ENCODE measurements at regions not wholly inside any gene's neighbourhood (a gene's known extent, or its start where the extent isn't known, plus 50 kb on each side); places are given as distances from the start of the nearest gene placed in this dataset.

DNA sequence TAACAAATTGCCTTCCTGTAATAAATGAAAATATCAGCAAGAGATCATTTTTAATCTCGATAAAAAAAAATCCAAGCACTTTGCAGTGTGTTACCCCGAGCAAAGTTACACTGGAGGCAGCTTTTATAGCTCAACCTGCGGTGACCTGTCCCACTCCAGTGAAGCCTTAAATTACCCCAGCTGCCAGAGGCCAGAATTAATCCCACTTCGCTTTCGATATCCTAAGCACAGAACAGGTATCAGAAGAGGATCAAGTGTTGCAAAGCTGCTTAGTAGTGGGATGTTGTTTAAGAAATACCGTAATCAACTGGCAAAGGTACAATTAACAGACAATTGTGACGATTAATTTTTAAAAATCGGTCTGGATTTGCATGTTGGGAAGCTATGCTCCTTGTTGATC is 314.0 kb downstream of the AGTPBP1 start:
- no peak for DNase-seq

DNA sequence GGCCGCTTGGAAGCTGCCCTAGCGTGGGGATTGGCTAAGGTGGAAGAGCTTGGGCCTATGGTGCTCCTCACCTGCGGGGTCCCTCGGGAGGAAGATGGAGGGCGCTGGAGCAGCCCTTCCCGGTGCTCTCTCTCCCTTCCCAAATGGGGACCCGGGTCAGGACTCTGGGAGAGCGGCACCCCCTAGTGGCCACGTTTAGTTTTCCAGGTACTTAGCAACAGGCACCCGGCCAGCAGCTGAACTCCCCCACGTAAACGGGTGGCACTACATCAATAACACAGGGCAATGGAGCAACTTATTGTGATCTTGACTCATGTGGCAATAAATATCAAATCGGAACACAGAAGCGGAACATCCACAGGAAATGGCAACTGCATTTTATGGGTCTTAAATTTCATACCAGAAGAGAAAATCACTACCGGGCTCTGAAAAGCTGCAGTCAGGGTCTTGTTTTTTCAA is 316.6 kb downstream of the AGTPBP1 start:
- no peak for DNase-seq

DNA sequence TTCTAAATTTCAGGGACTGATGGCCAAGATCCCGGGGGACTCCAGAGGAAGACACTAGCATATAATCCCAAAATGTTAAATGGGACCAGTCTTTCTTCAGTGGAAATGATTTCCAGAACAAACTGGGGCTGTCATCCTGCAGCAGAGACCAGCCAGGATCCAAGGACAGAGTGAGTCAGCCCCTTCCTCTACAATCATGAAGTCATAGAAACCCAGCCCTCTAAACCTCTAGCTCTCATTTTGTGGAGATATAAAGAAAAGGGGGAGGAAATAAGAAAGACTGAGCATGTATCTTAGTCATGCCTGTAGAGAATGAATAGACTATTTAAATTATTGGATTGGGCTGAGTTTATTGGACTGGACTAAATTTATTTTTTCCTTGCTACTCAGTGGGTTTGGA is 318.3 kb downstream of the AGTPBP1 start:
- no peak for DNase-seq

DNA sequence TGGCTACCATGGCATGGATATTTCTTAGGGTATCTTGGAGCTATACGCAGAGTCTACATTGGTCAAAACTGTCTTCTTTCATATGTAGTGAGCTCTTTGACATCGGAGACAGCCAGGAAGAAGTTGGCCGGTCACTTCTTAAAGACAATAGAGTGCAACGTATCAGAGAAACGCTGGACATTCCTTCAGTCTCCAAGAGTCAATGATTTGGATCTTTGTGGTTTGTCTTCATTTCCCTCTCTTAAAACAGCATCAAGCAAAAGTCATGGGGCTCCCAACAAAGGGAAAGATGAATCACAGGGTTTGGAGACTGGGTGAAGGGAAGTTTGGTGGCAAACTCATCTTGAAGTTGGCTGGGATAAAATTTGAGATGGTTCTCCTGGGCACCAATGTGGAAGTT is 320.1 kb downstream of the AGTPBP1 start:
- no peak for DNase-seq

DNA sequence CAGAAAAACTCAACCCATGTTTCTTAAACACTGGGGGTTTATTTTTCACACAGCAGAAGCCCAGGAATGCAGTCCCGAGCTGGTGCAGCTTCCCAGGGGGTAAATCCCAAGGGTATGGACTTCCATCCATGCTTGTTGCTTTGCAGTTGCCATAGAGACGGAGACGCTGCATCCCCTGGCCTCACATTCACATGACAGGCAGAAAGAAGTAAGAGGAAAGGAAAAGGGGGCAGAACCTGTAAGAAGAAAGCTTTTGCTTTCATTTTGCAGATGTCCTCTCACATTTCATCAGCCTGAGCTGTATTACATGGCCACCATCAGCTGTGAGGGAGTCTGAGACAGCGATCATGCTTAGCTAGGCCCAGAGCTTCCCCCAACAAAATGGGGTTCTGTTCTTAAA is 321.0 kb downstream of the AGTPBP1 start:
- DNase-seq = no peak

DNA sequence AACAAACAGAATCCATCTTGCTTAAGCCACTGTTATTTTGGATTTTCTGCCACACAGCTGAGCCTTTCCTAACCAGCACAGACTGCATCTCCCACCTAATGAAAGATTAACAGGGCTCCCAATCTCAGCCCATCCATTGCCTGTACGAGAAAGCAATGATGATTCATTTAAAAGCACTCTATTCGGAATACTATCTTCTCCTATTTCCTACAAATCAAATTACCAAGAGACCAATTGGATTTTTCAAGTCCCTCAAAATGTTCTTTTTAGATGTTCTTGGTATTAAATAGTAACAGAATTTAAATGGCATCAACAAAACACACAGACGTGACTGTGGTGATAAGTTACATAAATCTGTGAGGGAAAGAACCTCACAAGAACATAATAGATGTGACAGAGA is 324.1 kb downstream of the AGTPBP1 start:
- no peak for DNase-seq

DNA sequence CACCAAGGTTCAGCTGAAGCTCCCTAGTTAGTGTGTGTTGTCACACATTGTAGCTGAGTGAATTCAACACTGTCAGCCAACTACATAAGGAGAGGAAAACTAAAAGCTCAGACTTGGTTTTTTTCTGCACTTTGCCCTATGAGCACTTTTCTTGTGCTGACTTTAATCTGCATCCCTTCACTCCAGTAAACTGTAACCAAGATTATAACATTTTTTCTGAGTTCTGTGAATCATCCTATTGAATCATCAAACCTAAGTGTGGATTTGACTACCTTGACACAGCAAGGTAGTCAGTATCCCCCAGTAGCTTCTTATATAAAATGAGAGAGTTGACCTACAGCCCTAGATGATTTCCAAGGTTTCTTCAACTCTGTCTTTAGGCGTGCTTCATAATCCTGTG is 325.0 kb downstream of the AGTPBP1 start:
- DNase-seq = no peak

DNA sequence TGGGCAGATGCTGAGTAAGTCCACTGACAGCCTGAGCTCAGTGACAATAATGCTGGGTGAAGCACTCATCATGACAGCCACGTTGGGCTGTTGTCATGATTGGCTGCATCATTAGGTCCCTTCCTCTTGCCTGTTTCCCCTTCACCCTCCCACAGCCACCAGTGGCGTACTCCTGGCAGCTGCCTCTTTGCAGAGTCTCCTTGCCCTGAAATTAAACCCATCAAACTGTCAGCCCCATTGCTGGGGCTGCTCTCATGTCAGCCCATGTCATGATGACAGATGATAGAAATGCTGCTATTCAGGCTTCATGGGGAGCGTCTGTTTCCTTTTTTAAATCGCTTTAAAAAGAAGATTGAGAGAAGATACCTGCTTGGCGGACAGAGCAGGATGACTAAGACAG is 327.4 kb downstream of the AGTPBP1 start:
- no peak for DNase-seq

DNA sequence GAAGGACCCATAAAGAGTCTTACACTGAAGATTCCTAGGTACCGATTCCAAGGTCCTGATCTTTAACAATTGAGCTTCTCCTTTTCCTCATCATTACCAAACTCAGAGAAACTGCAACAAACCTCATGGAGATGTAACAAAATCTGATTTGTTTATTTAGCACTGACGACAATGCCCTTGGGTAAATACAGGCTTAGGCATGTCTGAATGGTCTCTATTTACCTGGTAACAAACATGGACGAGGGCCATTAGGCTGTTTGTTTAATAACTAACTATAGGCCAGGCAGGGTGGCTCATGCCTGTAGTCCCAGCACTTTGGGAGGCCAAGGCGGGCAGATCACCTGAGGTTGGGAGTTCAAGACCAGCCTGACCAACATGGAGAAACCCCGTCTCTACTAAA is 333.3 kb downstream of the AGTPBP1 start:
- DNase-seq = no peak

DNA sequence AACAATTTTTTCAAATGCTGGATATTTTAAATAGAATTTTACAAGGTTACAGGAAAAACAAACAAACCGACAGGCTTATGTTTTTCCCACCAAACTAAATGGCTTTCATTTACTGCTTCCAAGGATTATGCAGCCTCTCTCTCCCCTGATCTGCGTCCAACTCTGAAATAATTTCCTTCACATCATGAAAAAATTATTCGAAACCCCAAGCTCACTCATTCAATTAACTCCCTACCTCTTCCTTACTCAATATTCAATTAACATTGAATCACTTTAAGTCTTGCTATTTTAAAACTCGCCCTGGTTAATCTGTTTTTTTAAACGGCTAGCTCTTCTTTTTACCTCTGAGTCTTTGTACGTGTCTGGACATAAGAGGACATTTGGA is 336.2 kb downstream of the AGTPBP1 start:
- no peak for DNase-seq

DNA sequence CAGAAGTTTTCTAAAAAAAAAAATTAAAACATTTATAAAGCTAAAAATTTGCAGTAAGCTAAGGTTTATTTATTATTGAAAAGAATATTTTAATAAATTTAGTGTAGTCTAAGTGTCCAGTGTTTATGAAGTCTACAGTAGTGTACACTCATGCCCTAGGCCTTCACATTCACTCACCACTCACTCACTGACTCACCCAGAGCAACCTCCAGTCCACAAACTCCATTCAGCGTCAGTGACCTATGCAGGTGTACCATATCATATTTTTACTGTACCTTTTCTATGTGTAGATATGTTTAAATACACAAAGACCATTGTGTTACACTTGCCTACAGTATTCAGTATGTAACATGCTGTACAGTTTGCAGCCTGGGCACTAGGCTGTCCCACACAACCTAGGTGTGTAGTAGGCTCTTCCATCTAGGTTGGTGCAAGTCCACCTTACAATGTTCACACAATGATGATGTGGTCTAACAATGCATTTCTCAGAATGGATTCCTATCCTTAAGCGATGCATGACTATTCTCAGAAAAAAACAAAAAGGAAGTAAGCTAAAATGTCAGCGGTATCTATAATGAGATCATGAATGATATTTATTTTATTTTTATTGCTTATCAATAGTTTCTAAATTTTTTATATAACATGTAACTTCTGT is 336.7 kb downstream of the AGTPBP1 start:
- no peak for DNase-seq

DNA sequence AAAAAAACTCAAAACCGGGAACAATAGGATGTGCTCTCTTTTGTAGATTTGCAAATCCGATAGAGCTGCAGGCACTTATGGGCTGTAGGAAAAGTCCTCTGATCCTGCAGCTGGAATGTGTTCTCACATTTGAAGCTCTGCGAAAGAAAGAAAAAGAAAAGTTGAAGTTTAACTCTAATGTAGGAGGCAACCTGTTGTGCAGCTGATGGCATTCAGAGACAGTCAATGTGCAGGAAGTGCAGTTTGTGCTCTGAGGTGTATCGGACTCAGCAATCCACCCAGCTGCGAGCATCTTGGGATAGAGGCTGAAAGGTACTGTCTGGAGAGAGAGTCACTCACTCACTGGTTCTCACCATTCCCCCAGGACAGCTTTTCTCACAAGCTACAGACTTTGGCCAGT is 339.2 kb downstream of the AGTPBP1 start:
- no peak for DNase-seq

DNA sequence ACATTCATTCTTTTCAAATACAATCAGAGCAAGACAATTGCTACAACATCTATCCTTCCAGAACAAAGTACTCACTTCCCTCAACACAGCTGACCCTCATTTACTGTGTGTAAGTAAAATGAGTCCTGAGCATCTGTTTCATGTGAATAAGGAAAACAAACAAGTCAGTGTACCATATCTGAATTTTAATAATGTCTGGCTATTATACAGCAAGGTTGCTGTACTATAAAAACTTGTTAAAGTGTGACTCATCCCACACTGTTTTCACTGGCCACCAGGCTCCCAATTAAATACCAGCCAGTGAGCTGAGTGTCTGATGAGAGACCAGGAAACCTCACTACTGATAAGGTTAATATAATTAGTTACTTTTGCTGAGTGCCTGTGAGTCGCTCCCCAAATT is 339.8 kb downstream of the AGTPBP1 start:
- no peak for DNase-seq

DNA sequence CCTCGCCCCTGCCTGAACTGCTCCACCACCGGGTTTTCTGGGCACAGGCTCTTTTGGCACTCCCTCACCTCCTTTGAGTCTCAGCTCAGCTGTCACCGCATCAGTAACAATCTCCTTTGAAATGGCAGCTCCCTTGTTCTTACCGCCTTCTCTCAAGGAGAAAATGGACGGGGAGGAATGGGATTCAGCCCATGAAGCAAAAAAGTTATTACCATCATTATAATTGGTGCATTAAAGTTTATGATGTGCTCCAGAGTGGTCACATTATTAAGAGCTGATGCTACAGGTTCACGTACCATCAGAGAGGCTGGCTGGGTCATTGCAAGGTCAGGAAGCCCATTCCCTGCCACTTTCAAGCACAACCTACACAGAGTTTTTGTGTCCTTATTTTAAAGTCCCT is 344.7 kb downstream of the AGTPBP1 start:
- DNase-seq = no peak

DNA sequence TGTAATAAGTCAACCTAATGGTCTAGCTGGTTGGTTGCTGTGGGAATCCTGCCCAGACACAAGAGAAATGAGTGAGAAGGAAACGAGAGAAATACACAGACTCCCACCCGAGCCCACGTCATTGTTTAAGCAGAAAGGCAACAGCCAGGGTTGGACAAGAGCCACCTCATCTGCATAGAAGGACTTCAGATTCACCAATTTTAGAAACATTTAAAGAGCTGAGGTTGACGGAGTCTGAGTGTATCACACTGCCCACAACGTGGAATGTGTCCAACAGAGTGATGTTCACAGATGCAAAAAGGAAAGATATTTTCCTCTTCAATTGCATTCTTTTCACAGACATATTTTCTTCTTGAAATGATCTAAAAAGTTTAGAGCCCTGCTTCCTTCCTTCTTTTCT is 349.5 kb downstream of the AGTPBP1 start:
- no peak for DNase-seq

DNA sequence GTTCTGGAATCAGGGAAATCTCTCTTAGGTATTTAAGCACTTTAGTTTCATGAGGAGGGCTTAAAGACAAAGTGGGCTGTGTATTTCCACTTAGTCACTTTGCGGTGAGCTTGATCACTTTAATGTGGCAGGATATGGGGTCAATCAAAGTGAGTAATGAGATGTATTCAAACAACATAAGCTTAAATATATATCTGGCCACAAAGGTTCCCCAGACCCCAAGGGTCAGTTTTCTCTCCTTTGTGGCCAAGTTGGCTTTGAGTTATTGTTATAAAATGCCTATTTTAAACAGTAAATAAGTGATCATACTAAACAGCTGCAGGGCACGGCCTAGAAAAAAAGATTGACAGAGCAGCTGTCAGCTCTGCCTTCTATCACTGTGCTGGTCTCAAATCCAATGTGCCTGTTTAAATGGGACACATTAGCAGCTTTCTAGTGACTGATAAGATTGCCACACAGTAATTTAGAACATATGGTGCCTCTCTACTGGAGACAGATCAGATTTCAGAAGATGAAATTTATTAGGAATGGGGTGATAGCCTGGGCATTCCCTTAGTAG is 363.9 kb downstream of the AGTPBP1 start:
- no peak for DNase-seq

DNA sequence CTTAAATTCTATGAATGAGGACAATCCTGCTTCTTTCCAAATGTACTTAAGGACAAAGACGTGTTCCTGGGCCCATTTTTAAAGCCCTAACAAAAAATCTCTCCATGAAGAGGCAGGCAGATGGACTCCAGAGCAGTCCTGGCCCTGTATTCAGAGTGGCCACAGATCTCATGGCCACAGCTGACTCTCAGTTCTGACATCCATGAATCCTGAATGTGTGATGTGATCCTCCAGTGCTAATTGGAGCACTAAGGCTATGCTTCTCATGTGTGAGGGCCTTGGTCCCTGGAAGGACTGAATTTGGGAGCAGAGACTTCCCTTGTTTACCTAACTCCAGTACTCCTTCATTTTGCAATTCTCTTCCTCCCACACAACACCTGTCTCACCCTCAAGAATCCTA is 373.0 kb downstream of the AGTPBP1 start:
- no peak for DNase-seq

DNA sequence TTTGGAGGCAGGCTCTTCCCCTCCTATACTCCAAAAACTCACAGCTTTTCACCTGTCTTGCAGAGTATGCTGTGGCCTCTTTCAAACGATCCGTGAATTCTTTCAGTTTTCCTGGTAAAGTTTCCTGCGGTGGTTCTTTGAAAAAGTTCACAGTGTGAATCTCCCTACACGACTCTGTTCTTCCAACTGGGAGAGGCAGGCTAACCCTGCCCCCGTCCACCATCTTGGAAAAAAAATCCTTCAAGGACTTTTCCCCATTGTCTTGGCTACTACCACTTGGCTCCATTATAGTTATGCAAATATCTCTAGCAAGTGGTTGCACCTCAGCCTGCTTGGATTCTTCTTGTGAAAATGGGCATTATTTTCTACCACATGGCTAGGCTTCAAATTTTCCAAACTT is 382.6 kb downstream of the AGTPBP1 start:
- DNase-seq = no peak

DNA sequence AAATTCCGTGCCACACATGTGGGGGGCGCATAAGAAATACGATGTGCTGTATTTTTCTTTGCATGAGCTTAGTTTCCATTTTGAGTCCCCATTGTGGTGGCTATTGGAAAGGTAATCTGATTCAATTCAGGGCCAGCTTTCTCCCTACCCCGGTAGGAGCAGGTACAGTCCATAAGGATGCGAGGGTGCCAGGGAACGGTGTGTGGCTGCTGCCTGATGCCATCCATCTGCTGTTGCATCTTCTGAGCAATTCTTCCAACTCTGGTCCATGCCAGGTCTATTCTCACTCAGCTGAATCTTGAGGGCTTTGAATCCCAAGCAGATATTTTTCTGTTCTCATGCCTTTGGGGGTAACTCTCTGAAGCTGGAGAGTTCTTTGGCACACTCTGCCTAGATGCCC is 392.7 kb downstream of the AGTPBP1 start:
- no peak for DNase-seq

DNA sequence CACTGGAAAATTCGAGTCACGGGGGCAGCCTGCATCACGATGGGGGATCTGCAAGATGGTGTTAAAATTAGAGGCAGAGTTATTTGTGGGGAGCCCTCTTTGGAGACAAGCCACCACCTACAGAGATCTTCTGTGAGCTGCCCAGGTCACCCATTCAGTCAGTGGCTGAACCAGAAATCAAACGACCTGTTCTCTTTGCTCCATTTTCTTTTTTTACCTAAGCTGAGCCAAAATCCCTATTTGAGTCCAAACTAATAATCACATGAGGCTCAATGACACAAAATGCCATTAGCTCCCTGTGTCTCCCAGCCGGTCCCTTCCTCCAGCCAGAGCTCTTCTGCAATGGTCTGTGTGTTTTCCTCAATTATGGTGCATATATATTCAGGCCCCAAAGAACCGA is 394.2 kb downstream of the AGTPBP1 start:
- DNase-seq = no peak

DNA sequence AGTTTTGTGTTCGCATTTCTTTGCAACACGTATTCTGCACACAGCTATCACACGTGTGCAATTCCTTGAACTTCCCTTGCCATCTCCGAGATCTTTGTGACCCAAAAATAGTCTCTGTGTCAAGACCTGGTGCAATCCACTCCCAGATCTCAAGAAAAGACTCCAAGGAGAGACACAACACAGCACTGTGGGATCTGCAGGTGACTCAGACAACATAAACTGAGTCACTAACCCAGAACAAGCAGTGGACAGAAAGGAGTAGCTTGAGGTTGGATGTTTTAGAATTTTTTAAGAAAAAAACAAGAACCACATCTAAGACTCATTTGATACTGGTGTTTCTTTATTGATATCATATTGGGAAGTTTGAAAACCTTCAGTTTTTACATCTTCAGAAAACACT is 396.9 kb downstream of the AGTPBP1 start:
- DNase-seq = no peak

DNA sequence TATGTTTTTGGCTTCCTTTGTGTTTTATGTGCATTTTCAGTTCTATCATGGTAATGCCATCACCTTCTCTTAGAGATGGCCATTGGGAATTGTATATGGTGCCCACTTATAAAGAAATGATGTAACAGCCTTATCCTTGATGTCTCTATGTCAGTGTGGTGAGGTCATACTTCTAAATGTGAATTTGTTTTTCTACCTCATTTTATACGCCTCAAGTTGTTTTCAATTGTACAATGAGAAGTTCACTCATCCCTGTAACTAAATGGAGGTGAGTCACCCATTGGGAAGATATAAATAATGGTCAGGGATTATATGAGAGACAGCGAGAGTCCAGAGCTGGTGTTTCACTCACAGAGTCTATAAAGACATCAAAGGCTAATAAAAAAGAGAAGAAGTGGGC is 402.4 kb downstream of the AGTPBP1 start:
- DNase-seq = no peak

DNA sequence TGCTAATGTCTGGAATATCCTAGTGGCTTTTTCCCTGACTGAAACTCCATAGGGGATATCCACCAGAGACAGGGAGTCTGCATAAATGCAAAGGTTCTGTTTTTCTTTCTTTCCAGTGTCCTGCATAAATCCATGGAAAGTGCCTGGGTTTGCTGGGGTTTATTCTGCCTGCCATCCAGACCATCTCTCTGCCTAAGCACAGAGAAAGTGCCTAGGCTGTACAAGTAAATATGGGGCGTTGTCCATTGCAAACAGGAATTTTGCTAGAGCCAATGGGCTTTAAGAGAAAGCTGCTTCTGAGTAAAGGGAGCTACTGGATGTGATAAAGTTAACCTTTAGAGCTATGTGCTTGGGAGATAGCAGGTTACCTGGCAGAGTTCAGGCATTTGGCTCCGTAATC is 407.5 kb downstream of the AGTPBP1 start:
- DNase-seq = no peak

DNA sequence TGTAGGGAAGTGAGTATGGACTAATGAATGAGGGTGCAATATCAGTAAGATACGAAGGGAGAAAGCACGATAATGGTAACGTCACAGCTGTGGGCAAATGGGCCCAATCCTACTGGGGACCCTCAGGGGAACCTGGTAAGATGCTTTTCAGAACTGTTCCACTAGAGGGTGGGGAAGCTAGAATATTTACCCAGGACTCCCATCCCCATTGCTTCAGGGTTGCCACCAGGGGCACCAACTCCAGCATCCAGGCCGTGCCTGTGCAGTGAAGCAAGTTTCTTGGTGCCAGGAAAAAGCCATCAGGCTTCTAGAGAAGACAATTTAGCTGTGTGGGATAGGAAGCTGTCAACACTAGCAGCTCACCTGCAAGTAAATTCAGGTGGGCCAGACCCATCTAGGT is 409.3 kb downstream of the AGTPBP1 start:
- no peak for DNase-seq

DNA sequence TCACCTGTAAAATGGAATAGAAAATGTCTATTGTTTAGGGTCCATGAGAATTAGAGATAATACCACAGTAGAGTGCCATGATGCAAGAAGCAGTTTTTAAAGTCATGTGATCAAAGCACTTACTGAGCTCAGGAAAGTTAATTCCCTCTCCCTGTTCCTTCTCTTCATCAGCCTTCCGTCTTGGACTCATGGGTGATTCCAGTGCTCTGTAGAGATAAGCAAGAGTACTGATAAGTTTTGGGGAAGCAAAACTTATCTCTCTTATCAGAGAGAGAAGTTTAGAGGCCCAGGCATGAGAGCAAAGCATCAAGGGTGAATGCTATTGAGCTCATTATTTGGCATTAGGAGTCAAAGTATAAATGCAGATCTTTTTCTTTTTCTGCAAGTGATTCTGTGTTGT is 410.1 kb downstream of the AGTPBP1 start:
- DNase-seq = no peak
